ENCODE measurements at regions not wholly inside any gene's neighbourhood (a gene's known extent, or its start where the extent isn't known, plus 50 kb on each side); places are given as distances from the start of the nearest gene placed in this dataset.

DNA sequence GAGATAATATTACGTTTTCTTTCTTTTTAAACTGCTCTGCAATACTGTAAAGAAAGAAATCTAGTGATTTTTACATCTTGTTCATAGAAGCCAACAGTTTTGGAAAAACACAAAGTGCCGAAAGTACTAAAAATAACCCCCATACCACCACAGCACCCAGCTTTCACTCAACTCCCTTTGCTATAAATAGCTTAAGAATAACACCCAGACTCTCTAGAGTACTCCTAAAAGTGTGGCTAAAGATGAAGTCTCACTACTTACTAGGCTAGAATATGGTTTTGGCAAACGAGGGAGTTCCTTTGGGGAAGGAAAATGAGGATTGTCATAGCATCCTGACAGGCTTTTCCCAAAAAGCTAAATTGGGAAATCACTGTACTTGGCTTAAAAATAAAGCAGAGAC is 151.8 kb upstream of the ANK3 start:
- TF ChIP-seq, protein P1, sequence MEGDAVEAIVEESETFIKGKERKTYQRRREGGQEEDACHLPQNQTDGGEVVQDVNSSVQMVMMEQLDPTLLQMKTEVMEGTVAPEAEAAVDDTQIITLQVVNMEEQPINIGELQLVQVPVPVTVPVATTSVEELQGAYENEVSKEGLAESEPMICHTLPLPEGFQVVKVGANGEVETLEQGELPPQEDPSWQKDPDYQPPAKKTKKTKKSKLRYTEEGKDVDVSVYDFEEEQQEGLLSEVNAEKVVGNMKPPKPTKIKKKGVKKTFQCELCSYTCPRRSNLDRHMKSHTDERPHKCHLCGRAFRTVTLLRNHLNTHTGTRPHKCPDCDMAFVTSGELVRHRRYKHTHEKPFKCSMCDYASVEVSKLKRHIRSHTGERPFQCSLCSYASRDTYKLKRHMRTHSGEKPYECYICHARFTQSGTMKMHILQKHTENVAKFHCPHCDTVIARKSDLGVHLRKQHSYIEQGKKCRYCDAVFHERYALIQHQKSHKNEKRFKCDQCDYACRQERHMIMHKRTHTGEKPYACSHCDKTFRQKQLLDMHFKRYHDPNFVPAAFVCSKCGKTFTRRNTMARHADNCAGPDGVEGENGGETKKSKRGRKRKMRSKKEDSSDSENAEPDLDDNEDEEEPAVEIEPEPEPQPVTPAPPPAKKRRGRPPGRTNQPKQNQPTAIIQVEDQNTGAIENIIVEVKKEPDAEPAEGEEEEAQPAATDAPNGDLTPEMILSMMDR (IDR thresholded peaks at IDR 0.05) = no peak
- no peak for TF ChIP-seq POLR2A (IDR thresholded peaks at IDR 0.05)

All from lower leg skin (tissue), 3 donors.